SU-DHL-6 (cell line): ENCODE measurements at regions not wholly inside any gene's neighbourhood (a gene's known extent, or its start where the extent isn't known, plus 50 kb on each side); places are given as distances from the start of the nearest gene placed in this dataset.

Experiments
- EZH2phosphoT487 ChIP-seq: fragments of 200-600 bp; sonication (generic), shearing (Covaris generic); conservative IDR thresholded peaks from 2 replicates; pipeline ENCODE4 v1.6.1; 2018; ENCODE audit warnings: mild to moderate bottlenecking, antibody characterized with exemption, low read length, moderate library complexity, mixed read lengths
- TF ChIP-seq, protein P1 (sequence below): fragments of 200-600 bp; sonication (generic); IDR thresholded peaks from one replicate; pipeline ENCODE4 v1.5.1; 2017; ENCODE audit warnings: antibody characterized with exemption, mild to moderate bottlenecking, low read length, moderate library complexity; ENCODE audit not compliant: insufficient read depth, poor library complexity, severe bottlenecking

DNA sequence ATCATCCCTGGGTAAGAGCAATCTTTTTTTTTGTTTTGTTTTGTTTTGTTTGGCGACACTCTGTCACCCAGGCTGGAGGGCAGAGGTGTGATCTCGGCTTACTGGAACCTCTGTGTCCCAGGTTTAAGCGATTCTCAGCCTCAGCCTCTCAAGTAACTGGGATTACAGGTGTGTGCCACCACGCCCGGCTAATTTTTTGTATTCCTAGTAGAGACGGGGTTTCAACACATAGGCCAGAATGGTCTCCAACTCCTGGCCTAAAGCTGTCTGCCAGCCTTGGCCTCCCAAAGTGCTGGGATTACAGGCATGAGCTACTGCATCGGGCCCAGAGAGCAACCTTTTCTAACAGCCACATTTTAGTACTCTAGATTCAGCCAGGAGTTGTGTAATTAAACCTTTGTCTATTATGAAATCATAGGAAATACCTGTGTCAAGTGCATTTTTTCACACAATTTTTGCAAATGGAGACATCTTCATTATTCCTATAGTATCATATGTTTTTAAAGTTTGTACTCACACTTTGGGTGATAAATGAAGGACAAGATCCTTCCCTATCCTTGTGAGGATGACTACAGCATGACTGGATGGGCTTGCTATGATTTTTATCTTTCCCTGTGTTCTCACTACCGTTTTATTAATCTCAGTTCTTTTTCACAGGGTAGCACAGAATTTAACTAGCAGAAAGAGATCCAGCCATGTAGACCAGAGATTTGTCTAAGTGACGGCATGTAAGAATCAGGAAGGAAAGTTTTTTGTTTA, 82.6 kb downstream of the OR2B2 start:
- TF ChIP-seq, protein P1, sequence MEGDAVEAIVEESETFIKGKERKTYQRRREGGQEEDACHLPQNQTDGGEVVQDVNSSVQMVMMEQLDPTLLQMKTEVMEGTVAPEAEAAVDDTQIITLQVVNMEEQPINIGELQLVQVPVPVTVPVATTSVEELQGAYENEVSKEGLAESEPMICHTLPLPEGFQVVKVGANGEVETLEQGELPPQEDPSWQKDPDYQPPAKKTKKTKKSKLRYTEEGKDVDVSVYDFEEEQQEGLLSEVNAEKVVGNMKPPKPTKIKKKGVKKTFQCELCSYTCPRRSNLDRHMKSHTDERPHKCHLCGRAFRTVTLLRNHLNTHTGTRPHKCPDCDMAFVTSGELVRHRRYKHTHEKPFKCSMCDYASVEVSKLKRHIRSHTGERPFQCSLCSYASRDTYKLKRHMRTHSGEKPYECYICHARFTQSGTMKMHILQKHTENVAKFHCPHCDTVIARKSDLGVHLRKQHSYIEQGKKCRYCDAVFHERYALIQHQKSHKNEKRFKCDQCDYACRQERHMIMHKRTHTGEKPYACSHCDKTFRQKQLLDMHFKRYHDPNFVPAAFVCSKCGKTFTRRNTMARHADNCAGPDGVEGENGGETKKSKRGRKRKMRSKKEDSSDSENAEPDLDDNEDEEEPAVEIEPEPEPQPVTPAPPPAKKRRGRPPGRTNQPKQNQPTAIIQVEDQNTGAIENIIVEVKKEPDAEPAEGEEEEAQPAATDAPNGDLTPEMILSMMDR: no peak
- no peak for TF ChIP-seq EZH2phosphoT487
